Loucy (cell line): ENCODE measurements at regions not wholly inside any gene's neighbourhood (a gene's known extent, or its start where the extent isn't known, plus 50 kb on each side); places are given as distances from the start of the nearest gene placed in this dataset.
A peak's percentile ranks its signal among the peaks of the same experiment; 100 is the strongest.

ENCODE experiments used
- H2AFZ ChIP-seq: fragments of 200-600 bp; sonication (generic); 2 replicates; pipeline ENCODE4 v1.6.0; 2016; ENCODE audit warnings: antibody characterized with exemption, mild to moderate bottlenecking, low read length, moderate library complexity
- H3F3A ChIP-seq: fragments of 200-600 bp; 2 replicates; pipeline ENCODE4 v1.6.0; 2016; ENCODE audit warnings: antibody characterized with exemption, low read depth, mild to moderate bottlenecking
- H3K27me3 ChIP-seq: fragments of 200-600 bp; sonication (generic); 2 replicates; pipeline ENCODE4 v1.6.1; 2014; ENCODE audit warnings: low read length, mild to moderate bottlenecking; ENCODE audit not compliant: insufficient read depth, poor library complexity, severe bottlenecking
- H3K36me3 ChIP-seq: fragments of 200-600 bp; sonication (generic); 2 replicates; pipeline ENCODE4 v1.6.1; 2016; ENCODE audit warnings: low read length; ENCODE audit not compliant: insufficient read depth
- H3K4me1 ChIP-seq: fragments of 200-600 bp; sonication (generic); 2 replicates; pipeline ENCODE4 v1.5.1; 2014; ENCODE audit warnings: low read length, mild to moderate bottlenecking; ENCODE audit not compliant: insufficient read depth, poor library complexity, severe bottlenecking
- H3K4me2 ChIP-seq: fragments of 200-600 bp; sonication (generic); 2 replicates; pipeline ENCODE4 v1.6.0; 2014; ENCODE audit warnings: antibody characterized with exemption, low read length, low read depth, mild to moderate bottlenecking; ENCODE audit not compliant: poor library complexity, severe bottlenecking
- H3K4me3 ChIP-seq: fragments of 200-600 bp; sonication (generic); 2 replicates; pipeline ENCODE4 v1.5.1; 2014; ENCODE audit warnings: low read length, mild to moderate bottlenecking, mixed read lengths; ENCODE audit not compliant: poor library complexity, severe bottlenecking
- H3K79me2 ChIP-seq: fragments of 200-600 bp; sonication (generic); 2 replicates; pipeline ENCODE4 v1.6.1; 2014; ENCODE audit warnings: low read length; ENCODE audit not compliant: insufficient read depth
- H3K9ac ChIP-seq: fragments of 200-600 bp; sonication (generic); 2 replicates; pipeline ENCODE4 v1.6.0; 2014; ENCODE audit warnings: mild to moderate bottlenecking, low read depth, low read length, moderate library complexity; ENCODE audit not compliant: poor library complexity, severe bottlenecking
- H3K9me2 ChIP-seq: fragments of 200-600 bp; sonication (generic); replicated peaks from 2 replicates; pipeline ENCODE4 v1.6.1; 2016; ENCODE audit warnings: low read depth, low read length, mixed read lengths
- H3K9me3 ChIP-seq: fragments of 200-600 bp; sonication (generic); 2 replicates; pipeline ENCODE4 v1.6.1; 2014; ENCODE audit warnings: mild to moderate bottlenecking, antibody characterized with exemption, low read length, low read depth; ENCODE audit not compliant: insufficient read depth
- H4K20me1 ChIP-seq: fragments of 200-600 bp; sonication (generic); 2 replicates; pipeline ENCODE4 v1.6.0; 2014; ENCODE audit warnings: antibody characterized with exemption, low read length, mild to moderate bottlenecking; ENCODE audit not compliant: insufficient read depth, poor library complexity, severe bottlenecking
- EZH2phosphoT487 ChIP-seq: fragments of 200-600 bp; IDR thresholded peaks from 2 replicates; pipeline ENCODE4 v1.6.1; 2018; ENCODE audit warnings: antibody characterized with exemption, mild to moderate bottlenecking, moderate library complexity, borderline replicate concordance
- TF ChIP-seq, protein P1 (sequence below): fragments of 200-600 bp; sonication (generic); conservative IDR thresholded peaks from 2 replicates; pipeline ENCODE4 v1.5.1; 2014; ENCODE audit warnings: mild to moderate bottlenecking, antibody characterized with exemption, low read length

- no peak overlapping the region for H3K4me2 ChIP-seq
- no peaks in the 10 kb centered on the region for H3K9me2 ChIP-seq
- H3K9ac ChIP-seq: no peak overlapping the region
- no peak overlapping the region for H2AFZ ChIP-seq
- H3K27me3 ChIP-seq: no peaks in the 10 kb centered on the region
- H3K4me3 ChIP-seq: no peak overlapping the region
- no peak for TF ChIP-seq EZH2phosphoT487
- TF ChIP-seq, protein P1, sequence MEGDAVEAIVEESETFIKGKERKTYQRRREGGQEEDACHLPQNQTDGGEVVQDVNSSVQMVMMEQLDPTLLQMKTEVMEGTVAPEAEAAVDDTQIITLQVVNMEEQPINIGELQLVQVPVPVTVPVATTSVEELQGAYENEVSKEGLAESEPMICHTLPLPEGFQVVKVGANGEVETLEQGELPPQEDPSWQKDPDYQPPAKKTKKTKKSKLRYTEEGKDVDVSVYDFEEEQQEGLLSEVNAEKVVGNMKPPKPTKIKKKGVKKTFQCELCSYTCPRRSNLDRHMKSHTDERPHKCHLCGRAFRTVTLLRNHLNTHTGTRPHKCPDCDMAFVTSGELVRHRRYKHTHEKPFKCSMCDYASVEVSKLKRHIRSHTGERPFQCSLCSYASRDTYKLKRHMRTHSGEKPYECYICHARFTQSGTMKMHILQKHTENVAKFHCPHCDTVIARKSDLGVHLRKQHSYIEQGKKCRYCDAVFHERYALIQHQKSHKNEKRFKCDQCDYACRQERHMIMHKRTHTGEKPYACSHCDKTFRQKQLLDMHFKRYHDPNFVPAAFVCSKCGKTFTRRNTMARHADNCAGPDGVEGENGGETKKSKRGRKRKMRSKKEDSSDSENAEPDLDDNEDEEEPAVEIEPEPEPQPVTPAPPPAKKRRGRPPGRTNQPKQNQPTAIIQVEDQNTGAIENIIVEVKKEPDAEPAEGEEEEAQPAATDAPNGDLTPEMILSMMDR: no peak
- H3K79me2 ChIP-seq: no peaks in the 10 kb centered on the region
- H3K9me3 ChIP-seq: no peaks in the 10 kb centered on the region
- no peaks in the 10 kb centered on the region for H3K36me3 ChIP-seq
- no peaks in the 10 kb centered on the region for H4K20me1 ChIP-seq
- H3K4me1 ChIP-seq: peaks cover 3% of the 10 kb centered on the region
- no peaks in the 10 kb centered on the region for H3F3A ChIP-seq
Measured at GRCh38 chr11:116317212-116317611, 455.6 kb downstream of the BUD13 start.

DNA sequence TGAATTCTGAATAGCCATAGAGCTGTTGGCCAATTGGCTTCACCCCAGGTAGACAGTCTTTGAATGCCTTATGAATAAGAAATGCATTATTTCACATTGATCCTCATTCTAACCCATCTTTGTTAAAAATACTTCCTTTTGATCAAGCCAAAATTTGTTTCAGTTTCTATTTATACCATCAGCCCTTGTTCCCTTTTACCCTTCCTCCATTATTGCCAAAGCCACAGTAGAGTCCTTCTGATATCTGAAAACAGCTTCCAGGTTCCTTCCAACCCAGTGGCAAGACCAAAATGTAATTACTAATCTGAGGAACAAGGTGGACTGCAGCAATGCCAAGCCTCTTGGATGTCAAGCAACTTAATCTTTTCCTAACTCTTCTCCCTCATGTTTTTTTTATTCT is 458.8 kb downstream of the BUD13 start:
- Histone ChIP-seq H3K9ac (no peak overlapping the region), H3K79me2 (no peaks in the 10 kb centered on the region), H3F3A (no peaks in the 10 kb centered on the region), H3K27me3 (no peaks in the 10 kb centered on the region), H3K9me2 (no peaks in the 10 kb centered on the region), H3K4me3 (no peak overlapping the region), H4K20me1 (no peaks in the 10 kb centered on the region), H3K36me3 (no peaks in the 10 kb centered on the region), H3K4me1 (peaks cover 3% of the 10 kb centered on the region), H3K9me3 (no peaks in the 10 kb centered on the region), H2AFZ (no peak overlapping the region), H3K4me2 (no peak overlapping the region)
- TF ChIP-seq, protein P1: no peak
- no peak for TF ChIP-seq EZH2phosphoT487

DNA sequence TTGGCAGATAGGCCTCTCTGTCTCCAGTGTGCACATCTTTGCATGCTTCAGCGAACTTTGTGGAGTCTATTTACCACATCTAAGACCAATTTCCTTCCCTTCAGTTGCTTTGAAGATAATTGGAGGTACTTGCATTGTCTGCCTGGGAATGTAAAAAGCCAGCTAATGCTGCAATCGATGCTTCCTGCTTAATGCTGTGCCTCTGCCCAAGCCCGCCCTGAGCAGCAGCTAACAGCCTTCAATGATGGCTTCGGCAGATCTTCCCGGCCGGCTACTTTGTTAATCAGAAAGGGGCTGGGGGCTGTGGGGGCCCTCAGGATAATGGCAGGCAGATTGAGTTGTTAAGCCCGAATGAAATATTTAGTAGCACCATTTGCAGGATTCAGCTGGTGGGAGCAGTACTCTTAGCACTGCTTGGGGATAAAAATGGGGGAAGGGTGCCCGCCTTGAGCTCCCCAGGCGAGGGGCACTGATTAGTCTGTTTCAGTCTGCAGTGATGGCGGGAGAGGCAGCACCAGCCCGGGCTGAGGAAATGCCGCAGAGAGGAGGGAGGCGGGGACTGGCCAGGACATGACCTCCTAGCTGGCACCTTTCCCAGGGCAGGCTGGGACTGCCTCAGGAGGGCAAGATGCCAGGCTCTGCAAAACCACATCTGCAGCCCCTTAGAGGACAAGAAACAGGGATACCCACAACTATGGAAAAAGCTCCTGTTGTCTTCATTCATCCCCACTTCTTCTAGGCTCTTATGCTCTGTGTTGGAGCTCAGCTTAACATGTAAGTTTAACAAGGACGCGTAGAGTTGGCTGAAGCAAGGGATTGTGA is 460.0 kb downstream of the BUD13 start:
- Histone ChIP-seq H3K9ac (no peak overlapping the region), H2AFZ (peak overlapping the region; percentile 52; the same call in 1 of the 2 replicates), H4K20me1 (no peaks in the 10 kb centered on the region), H3K79me2 (no peaks in the 10 kb centered on the region), H3K4me1 (peaks cover 3% of the 10 kb centered on the region), H3K9me2 (no peaks in the 10 kb centered on the region), H3K36me3 (no peaks in the 10 kb centered on the region), H3K9me3 (no peaks in the 10 kb centered on the region), H3K4me2 (peak overlapping the region; percentile 47), H3F3A (no peaks in the 10 kb centered on the region), H3K27me3 (no peaks in the 10 kb centered on the region), H3K4me3 (no peak overlapping the region)
- TF ChIP-seq EZH2phosphoT487: no peak
- TF ChIP-seq, protein P1: no peak
